Stimulated activated CD8-positive, alpha-beta memory T cell treated with anti-CD3 and anti-CD28 coated beads, Interleukin-15, amount 100 ng/mL, for 24 hours (primary cell): ENCODE measurements at regions not wholly inside any gene's neighbourhood (a gene's known extent, or its start where the extent isn't known, plus 50 kb on each side); places are given as distances from the start of the nearest gene placed in this dataset.
"Not testable (repeated sequence)": the region's sequence is repeated elsewhere in the genome, so short reads cannot be mapped to it uniquely, and the experiment has no call there.

Experiments
- DNase-seq: peaks from one replicate; pipeline ENCODE4 v3.0.0-alpha.2; 2020; ENCODE audit warnings: low read depth

DNA sequence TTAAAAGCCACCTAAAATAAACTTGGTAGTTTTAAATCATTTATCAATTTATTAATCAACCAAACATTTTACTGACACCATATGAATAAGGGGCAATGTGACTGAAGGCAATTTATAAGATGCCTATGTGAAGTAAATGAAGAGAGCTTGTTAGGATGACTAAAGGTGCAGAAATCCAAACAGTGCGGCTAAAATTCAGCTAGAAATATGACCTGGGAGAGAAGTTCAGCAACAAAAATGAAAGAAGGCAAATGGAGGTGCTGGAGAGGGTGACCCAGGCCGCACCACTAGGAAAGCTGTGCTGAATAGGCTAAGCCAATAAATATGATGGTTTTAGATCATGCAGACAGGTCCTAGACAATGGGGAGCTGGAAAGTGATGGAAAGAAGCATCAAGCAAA is 403.7 kb downstream of the BTG1 start:
- no peak for DNase-seq

DNA sequence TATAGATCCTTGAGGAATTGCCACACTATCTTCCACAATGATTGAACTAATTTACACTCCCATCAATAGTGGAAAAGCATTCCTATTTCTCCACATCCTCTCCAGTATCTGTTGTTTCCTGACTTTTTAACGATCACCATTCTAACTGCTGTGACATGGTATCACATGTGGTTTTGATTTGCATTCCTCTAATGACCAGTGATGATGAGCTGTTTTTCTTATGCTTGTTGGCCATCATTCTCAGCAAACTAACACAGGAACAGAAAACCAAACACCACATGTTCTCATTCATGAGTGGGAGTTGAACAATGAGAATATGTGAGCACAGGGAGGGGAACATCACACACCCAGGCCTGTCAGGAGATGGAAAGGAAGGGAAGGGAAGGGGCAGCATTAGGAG is 411.8 kb downstream of the BTG1 start:
- not testable (repeated sequence) for DNase-seq

DNA sequence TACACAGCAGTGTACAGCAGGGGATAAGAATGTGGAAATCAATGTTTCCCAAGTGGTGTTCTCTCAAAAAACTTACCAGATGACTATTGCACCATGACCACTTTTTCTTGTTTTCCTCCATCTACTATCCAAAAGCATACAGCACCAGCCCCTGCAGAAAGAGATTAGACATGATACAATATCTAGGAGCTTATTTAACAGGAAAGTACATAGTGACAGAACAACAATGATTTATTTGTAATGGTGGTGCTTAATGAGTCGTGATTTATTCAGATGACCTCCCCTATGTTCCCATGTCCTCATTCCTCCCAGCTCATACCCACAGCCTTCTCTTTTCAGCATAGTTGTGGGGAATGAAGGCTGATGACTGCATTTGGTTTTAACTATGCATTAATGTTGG is 413.6 kb downstream of the BTG1 start:
- DNase-seq: no peak

DNA sequence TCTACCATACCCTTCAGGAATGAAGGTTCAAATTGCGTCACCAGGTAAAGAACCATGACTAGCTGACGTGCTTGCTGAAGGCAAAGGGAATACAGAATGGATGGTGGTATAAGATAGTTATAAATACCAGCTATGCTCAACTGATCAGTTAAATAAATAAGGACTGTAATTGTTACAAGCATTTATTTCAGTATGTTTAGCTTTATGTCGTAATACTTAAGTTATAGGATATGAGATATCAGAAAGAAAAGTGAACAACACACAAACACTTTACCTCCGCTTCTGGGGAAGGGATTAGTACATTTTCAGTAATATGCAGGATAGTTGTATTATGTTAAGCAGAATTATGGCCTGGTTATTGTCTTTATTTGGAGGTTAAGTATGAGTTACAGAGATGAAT is 416.1 kb downstream of the BTG1 start:
- DNase-seq: no peak

DNA sequence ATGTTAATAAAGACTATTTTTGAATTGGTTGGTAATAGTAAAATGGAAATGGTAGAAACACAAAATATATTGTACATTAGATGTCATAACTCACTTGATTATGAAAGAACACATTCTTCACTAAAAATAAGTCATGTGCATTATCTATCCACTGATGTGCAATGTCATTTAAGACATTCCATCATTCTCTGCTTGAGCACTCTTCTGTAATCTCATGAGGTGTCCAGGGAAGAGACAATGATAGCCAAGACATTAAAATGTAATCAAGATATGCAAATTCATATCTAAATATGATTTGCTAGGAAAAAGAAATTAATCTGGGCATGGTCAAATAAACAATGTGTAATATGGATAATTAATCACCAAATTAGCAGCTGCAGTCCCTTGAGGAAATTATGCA is 422.5 kb downstream of the BTG1 start:
- DNase-seq: no peak

DNA sequence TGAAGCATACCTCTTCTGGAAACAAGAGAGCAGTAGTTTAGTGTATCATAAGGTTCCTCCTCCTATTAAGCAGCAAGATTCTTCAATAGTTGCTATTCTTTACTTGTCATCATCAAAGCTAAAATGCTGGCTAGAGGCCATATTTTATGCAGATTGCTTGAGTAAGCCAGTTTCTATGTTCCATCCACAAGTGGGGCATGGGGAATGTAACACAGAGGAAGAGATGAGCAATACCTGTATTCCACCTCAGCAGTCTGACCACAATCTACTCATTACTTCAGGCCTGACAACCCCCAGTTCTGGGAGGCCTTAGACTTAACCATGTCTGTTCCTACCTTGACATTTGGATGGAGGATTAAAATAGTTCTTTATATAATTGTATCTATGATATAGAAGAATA is 423.6 kb downstream of the BTG1 start:
- no peak for DNase-seq

DNA sequence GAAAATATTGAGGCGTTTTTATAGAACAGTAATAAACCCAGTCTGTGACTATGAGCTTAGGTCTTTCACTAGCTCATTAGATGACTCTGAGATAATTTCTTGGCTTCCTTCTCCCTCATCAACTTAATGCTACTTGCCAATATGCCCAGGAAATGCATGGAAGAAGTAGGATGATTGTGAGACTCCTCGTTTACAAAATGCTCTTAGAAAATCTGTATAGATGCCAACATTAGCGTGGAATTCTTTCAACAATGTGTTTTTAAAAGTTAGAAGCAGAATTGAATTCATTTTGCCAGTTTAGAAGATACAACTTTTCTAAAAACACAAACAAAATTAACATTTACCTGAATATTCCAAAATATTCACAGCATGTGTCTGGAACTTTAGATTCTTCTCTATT is 424.6 kb downstream of the BTG1 start:
- no peak for DNase-seq

DNA sequence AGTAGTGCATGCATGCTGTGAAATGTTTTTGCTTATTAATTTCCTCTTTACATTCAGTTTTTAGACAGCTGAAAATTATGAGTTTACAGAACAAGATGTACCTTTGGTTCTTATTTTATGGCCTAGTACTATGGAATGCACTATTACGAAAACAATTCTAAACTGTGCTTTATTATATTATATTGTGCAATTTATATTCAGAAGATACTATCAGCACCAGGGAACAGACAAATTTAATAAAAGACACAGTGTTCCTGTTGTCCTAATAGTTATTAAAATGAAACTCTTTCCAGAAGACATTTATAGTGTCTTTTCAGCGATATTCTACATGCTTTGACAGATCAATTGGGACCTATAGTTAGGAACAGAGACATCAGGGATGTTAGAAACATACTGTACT is 427.3 kb downstream of the BTG1 start:
- DNase-seq: no peak

DNA sequence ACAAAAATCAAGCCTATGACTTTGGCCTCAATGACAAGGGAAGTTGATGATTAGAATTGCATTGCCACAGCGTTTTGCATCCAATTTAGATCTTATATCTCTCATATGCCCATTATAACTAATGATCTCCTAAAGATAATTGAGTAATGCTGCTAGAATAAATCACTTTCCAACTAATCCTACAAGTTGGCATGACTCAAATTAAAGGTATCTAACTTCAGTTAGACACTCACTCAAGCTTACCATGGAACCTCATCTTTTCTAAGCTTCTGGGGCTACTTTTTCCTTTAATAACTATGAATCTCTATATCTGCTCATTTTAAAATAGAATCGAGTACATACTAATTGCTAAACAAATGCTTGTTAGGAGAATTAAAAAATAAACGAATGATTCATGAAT is 427.8 kb downstream of the BTG1 start:
- DNase-seq: no peak

DNA sequence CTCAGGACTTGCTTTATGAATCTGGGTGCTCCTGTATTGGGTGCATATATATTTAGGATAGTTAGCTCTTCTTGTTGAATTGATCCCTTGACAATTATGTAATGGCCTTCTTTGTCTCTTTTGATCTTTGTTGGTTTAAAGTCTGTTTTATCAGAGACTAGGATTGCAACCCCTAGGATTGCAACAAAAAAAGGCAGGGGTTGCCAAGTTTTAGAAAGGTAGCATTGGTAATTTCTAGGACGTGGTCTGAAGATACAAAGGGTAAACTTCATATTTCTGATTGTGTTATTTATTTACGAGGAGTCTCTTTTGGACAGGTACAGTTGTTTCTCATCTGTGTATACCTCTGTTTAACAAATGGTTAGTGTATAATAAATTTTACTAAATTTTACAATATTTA is 433.7 kb downstream of the BTG1 start:
- not testable (repeated sequence) for DNase-seq

DNA sequence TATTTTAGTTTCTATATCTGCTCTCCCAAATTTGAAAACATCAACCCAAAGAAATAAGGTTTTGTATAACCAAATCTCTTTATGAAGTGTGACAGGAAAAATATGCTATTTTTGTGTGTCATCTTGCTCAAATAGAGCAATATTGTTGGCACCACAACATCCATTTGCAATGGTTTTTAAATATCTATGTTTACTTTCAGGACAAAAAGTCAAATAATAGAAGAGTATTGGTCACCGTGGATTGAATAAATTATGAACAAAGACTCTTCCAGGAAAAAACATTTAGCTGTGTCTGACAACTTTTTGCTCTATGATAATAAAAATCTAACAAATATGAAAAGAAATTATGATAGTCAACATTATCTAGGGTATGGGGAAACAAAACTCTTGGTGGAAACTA is 439.2 kb downstream of the BTG1 start:
- DNase-seq: no peak

DNA sequence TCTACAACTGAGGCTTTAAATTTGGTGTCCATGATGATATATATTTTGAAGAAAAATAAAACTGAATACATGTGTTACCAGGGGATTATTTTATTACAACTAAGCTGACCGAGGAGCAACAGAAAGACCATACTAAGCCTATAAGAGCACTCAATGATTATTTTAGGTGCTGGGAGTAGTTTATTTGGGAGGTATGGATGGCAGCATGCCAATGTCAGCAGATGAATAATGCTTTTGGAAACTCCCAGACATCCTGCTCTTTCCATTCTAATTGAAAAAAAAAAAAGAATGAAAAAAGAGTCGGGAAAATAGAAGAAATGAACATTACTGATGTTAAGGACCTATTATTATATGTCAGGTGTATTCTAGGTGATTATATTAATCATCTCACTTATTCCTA is 441.2 kb downstream of the BTG1 start:
- DNase-seq: no peak

DNA sequence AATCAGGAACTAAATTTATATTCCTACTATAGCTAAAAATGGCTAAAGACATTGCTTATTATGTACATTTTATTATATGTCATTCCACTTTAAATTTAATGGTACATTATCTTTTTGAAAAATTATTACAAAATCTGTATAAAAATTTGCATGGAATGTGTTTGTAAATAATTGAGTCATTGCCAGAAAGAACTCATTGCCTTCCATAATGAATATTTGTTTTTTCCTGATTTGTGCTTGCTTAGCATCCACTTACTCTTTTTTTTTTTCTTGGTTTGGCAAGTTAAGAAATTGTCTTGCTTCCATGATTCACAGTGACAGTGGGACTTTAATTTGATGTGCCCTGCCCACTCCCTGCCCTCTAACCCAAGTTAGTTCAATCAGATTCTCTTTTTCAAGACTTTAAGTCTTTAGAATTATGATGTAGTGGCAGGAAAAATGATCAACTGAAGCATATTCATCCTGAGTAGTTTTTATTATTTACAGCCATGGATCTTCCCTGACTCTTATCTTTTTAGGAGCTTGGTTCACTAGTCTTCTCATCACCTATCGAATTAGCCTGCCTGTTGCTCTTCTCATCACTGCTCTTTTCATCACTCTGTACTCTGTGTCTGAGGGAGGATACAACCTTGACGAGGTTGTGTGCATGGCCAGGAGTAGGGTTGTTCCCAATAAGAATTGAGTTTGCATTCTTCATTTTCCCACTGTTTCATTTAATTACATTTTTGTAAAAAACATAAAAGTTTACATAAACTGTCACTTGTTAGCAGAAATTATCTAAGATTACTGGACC is 442.0 kb downstream of the BTG1 start:
- DNase-seq: no peak

DNA sequence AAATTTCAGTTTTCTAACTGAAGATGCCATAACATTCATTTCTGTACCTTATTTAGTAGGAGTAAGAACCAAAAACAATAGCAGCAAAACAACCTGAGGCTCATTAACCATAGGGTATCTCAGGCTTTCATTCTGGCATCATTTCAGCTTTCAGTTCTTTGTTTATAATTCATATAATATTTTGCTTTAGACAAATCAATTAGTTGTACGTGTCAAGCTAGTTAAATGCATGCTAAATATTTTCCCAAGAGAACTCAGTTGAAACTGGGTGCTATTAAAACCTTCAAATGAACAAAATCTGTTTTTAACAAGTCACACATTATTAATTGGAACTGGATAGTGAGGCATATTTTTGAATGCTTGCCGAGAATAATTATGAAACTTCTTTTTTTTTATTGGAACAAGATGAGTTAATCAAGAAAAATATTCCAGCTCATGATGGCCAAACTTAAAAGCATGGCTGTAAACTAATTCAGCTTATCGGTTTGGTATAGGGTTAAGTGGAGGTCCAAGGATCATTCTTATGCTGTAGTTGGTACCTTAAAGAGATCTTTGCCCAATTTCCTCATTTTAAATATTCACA is 442.7 kb downstream of the BTG1 start:
- no peak for DNase-seq

DNA sequence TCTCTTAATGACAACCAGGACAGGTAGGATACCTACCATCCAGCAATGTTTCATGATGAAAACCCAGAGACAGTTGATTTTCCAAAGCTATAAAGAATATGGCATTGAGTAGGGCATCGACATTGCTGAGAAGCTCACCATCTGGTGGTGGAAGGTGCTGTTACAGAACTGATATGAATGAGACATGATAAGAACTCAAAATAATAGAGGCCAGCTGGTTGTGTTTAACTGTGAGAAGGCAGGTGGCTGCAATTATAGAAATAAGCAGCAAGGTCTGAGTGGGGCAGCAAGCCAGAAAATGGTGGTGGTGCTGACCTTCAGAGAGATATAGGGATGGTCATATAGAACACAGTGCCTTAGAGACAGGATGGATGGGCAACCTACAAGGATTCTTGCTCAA is 449.7 kb downstream of the BTG1 start:
- no peak for DNase-seq

DNA sequence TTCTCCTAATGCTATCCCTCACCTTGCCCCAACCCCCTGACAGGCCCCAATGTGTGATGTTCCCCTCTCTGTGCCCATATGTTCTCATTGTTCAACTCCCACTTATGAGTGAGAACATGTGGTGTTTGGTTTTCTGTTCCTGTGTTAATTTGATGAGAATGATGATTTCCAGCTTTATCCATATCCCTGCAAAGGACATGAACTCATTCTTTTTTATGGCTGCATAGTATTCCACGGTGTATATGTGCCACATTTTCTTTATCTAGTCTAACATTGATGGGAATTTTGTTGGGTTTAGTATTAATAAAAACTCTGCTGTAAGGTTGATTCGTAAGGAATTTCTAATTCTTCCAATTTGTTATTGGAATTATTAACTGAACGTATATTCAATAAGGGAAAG is 450.2 kb downstream of the BTG1 start:
- not testable (repeated sequence) for DNase-seq

DNA sequence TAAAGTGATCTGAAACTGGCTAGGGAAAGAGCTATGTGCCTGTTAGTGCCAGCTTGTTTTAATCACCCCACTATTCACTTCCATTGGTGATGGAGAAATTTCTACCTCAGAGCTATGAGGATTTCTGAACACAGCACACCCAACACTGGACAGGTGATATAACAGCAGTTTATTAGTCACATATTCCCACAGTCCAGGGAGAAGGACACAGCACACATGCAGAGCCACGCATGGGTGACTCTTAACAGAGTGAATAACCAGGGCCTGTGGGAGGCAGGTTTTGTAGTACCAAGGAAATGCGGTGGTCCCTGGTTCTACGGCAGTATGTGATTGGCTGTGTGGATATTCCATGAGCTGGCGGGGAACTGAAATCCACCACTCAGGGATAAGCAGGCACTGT is 455.1 kb downstream of the BTG1 start:
- no peak for DNase-seq

DNA sequence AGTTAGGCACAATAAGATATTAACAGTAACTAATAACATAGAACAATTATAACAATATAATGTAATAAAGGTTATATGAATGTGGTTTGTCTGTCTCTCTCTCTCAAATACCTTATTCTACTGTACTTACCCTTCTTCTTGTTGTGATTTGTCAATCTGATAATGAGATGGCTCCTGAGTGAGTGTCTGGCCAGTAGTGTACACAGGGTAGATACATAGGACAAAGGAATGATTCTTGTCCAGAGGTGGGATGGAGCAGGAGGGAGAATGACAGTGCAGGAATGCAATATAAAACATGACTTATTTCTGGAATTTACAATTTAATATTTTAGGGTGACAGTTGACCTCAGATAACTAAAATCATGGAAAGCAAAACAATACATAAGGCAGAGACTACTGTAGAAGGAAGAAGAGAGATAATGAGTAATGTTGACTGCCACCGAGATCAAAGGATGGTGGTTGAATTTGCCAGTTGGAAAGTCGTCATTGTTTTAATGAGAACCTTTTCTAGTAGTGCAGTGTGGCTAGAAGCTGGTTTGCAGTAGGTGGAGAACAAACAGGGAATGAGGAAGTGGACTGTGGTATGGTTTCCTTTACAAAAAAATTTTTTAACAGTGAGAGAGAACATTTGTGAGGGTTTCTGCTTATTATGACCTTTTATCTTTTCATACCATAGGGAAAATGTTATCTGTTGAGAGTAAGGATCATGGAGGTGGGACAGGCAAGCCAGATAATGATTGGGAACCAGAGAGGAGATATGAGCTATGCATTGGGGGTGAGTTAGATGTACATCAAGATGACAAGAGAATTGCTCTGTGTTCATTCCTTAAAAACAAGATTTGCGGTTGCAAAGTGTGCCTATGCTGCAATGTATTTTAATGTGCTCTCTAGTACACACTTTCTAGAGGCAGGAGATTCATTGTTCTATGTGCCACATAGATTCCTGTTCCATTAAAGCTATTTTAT is 458.3 kb downstream of the BTG1 start:
- no peak for DNase-seq

DNA sequence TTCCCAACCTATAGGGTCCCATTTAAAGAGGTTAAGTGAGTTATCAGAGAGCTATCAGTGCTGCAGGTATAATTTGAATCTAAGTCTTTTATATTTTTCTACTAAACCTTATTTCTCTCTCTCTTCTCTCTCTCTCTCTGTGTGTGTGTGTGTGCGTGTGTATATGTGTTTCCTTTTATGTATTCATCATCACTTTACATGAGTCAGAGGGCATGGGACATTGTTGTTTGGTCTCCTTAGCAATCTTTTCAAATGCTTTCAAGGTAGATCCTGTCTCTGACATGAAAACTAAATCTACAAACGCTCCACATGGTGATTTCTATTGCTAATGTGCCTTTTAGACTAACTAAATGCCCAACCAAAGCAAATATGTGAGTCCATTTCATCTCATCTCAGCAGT is 459.7 kb downstream of the BTG1 start:
- no peak for DNase-seq

DNA sequence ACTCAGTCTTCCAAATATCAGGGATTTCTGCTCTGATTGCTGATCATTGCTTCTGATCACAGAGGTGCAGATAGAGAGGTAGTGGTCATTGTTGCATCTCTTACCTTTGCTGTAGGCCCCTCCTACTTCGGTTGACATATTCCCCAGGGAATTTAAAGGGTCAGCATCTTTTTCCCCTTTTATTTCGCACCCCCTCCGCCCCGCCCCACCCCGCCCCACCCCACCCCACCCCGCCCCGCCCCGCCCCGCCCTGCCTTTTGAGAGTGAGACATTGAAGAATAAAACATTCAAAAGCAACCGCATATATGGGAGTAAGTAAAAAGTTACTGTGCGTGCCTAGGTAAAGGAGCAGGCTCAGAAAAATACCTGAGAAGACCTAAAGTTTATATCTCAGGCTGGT is 463.9 kb downstream of the BTG1 start:
- DNase-seq: no peak

DNA sequence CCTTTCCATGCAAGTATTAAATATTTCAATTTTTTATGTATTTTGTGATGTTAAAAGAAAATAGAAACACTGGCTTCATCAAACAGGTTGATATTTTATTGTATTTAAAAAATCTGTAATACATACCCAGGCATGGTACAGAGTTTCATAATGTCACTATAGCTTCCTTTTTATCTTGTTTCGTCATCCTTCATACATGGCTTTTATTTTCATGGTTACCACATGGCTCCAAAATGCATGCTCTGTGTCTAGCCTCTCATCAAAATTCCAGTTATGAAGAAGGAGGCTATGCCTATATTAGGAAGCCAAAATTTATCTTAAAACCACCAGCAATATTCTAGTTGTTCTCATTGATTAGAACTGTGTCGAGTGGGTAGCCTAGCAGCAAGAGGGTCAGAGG is 464.8 kb downstream of the BTG1 start:
- no peak for DNase-seq

DNA sequence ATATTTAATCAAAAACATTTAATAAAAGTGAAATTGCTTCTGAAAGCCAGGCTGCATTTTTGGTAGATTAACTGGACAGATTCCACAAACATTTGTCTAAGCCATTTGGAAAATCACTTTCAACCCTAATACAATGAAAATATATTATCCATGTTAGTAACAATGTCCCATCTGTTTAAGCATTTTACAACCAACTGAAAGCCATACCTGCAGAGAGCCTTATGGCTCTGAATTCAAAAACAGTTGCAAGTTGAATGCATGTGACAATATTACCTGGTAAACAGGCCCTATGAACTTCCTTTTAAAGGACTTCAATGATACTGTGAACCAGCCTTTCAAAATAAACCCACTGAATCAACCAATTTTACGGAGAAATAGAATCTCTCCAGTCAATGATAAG is 468.1 kb downstream of the BTG1 start:
- no peak for DNase-seq

DNA sequence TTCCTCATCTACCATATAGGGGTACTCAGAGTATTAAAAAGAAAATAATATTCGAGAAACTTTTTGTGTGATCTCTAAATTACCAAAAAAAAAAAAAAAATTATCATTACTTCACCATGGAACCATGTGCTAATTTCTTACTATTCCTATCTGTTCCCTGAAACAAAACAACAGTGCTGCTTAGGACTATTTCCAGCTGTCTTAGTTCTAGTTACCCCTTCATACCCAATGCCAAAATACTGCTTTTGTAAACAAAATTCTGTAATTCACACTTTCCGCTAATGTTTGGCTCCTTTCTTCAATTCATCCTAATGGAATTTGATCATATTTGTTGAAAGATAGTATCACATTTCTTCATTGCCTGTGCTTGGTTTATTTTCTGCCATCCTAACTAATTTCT is 470.2 kb downstream of the BTG1 start:
- no peak for DNase-seq
